Thymus (tissue), 11 donors: ENCODE measurements at regions not wholly inside any gene's neighbourhood (a gene's known extent, or its start where the extent isn't known, plus 50 kb on each side); places are given as distances from the start of the nearest gene placed in this dataset.
"Not testable (repeated sequence)": the region's sequence is repeated elsewhere in the genome, so short reads cannot be mapped to it uniquely, and the experiment has no call there.

Source experiments
- DNase-seq, 9 donors: peaks; one replicate each; pipeline ENCODE4 v3.0.0-alpha.2; 2013; ENCODE audit warnings: low spot score in 9 of 9, low read depth in 6 of 9, missing footprints in 1 of 9
- H3K27ac ChIP-seq, 2 donors: one replicate each; pipeline ENCODE4 v1.5.1; 2013; ENCODE audit warnings: control low read depth in 1 of 2, low read depth in 1 of 2, low read length in 1 of 2, mild to moderate bottlenecking in 1 of 2, moderate library complexity in 1 of 2
- H3K27me3 ChIP-seq, 2 donors: one replicate each; pipeline ENCODE4 v1.5.1; 2013; ENCODE audit warnings: low read length in 1 of 2; ENCODE audit not compliant: control insufficient read depth in 2 of 2, insufficient read depth in 1 of 2
- H3K36me3 ChIP-seq, 2 donors: one replicate each; pipeline ENCODE4 v1.5.1; 2013; ENCODE audit warnings: low read length in 1 of 2, mild to moderate bottlenecking in 1 of 2, moderate library complexity in 1 of 2; ENCODE audit not compliant: control insufficient read depth in 2 of 2, insufficient read depth in 2 of 2
- H3K4me1 ChIP-seq, 2 donors: one replicate each; pipeline ENCODE4 v1.5.1; 2013; ENCODE audit warnings: low read length in 2 of 2; ENCODE audit not compliant: control insufficient read depth in 2 of 2, insufficient read depth in 2 of 2
- H3K4me3 ChIP-seq, 2 donors: one replicate each; pipeline ENCODE4 v1.5.1; 2013; ENCODE audit warnings: low read length in 2 of 2, control low read depth in 1 of 2, mild to moderate bottlenecking in 1 of 2
- H3K9me3 ChIP-seq, 2 donors: one replicate each; pipeline ENCODE4 v1.5.1; 2013; ENCODE audit warnings: low read length in 1 of 2, mild to moderate bottlenecking in 1 of 2; ENCODE audit not compliant: control insufficient read depth in 2 of 2, insufficient read depth in 1 of 2
- WGBS: extraction: QIAGEN DNeasy Blood & Tissue Kit; methylation state at CpG from one replicate; pipeline ENCODE4 v1.1.7; 2013; 5-methylcytosine and 5-hydroxymethylcytosine counted together
- donor health status: healthy.

DNA sequence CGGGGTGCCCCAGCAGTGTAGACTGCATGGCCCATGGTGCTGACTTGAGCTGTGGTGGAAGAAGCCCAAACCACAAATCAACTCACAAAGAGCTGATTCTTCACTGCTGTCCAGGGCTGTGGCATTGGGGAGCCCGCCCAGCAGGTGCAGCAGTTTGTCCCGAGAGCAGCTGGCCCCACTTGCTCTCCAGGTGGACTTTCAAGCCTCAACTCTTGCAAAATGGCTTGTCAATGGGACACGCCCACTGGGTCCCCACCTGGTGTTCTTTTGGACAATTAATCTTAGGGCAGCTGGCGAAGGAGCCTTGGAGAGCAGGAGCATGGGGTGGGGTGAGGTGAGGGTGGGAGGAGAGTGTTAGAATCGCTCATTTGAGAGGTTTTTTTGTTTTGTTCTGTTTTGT lies 117.9 kb downstream of the MYCN start:
- WGBS: 88% methylated on average over 6 of the region's 6 CpGs
- Histone ChIP-seq H3K27ac (no peak overlapping the region), H3K27me3 (no peaks in the 10 kb centered on the region), H3K9me3 (peaks cover 0 to 5% of the 10 kb centered on the region in 2 donors), H3K4me1 (peaks cover 0 to 6% of the 10 kb centered on the region in 2 donors), H3K4me3 (no peak overlapping the region), H3K36me3 (no peaks in the 10 kb centered on the region)
- no peak for DNase-seq

DNA sequence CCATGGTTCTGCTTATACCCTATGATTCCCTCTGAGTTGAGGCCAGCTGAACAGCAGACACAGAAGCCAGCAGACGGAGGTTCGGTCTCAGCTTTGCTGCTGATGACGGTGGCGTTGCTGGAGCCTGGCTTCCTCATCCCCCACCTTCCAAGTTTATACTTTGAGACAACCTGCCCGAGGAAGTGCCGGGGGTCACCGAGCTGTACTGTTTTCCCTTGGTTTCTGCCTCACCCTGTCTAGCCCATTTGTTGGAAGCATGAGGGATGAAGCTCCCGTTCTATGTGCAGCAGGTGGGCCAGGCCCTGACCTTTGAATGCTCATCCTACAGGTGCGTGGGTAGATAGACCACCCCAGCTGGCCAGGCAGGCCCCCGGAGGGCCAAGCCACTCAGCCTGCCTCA lies 117.3 kb downstream of the MYCN start:
- Histone ChIP-seq H3K27me3 (no peaks in the 10 kb centered on the region), H3K4me1 (peaks cover 0 to 6% of the 10 kb centered on the region in 2 donors), H3K4me3 (no peak overlapping the region), H3K9me3 (no peaks in the 10 kb centered on the region), H3K36me3 (no peaks in the 10 kb centered on the region), H3K27ac (no peak overlapping the region)
- no peak for DNase-seq
- WGBS: 97% methylated on average over 10 of the region's 10 CpGs

DNA sequence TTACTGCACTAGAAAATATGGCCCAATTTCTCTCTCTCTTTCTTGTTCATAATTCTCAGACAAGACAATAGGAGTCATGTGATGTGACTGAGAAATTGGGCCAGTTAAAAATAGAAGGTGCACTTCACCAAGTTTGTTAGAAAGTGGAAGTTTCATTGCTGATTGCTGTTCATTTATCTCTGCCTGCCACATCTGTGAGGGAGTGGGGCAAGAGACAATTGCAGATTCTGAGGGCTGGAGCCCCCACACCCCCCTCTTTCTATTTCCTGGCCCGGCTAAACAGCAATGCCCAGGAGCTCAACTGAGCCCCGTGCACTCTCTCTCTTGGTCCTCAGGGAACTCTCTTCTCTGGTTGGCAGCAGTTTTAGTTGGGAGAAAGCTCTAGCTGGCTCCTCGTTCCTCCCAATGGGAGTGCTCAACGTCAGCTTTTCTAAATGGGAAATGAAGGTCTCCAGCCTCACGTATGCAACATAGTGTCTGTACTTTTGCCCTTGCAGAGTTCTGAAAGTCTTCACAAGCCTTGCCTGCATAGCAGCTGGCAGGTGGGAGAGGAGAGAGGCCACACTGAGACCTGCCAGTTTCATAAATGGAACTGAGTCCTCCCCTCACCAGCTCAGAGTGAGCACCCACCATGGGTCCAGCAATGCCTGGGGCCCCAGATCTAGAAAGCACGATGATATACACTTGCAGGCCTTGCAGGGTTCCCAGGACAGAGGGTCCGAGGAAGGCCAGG lies 115.7 kb downstream of the MYCN start:
- no peak overlapping the region for H3K4me3 ChIP-seq
- peaks cover 0 to 6% of the 10 kb centered on the region in 2 donors for H3K4me1 ChIP-seq
- H3K36me3 ChIP-seq: no peaks in the 10 kb centered on the region
- H3K9me3 ChIP-seq: no peaks in the 10 kb centered on the region
- peak in 6 of 9 donors; percentile 3 to 21 (median 10) for DNase-seq
- WGBS: 35% methylated on average over 7 of the region's 7 CpGs
- H3K27ac ChIP-seq: peak overlapping the region in 1 of 2 donors; percentile 45
- H3K27me3 ChIP-seq: no peaks in the 10 kb centered on the region

DNA sequence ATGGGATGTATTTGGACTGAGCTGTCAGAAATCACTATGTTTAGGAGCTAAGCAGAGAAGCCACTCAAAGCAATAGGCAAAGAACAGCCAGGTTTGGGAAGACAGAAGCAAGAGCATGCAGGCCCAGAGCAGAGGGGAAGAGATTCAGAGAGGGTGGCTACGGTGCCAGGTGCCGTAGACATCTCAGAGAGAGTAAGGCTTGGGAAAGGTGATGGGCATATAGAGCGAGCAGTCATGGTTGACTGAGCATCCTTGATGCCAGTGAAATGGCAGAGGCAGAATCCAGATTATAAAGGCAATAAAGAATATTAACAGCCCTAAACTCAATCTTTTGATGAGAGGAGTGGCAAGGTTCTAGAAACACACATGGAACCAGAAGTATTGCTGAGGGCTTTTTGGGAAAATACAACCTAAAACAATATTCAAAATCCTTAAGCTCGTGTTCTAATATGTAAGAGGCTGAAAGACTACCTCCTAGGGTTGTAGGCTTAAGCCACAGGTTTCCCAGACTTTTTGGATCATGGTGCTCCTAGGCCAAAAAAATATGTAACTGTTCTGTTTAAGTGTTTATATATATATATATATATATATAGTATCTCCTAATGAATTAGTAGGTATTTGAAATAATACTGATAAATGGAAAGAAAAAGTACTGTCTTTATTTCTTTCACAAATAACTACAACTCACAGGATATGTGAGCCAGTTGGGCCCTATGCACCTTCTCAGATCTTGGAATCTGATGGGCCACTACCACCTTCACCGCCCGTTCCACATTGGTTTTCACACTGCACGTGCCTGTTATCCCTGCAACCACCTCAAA lies 113.3 kb downstream of the MYCN start:
- Histone ChIP-seq H3K27ac (no peak overlapping the region), H3K27me3 (no peaks in the 10 kb centered on the region), H3K36me3 (no peaks in the 10 kb centered on the region), H3K9me3 (no peaks in the 10 kb centered on the region), H3K4me3 (no peak overlapping the region), H3K4me1 (peaks cover 0 to 6% of the 10 kb centered on the region in 2 donors)
- DNase-seq: no peak
- WGBS: 86% methylated on average over 7 of the region's 7 CpGs

DNA sequence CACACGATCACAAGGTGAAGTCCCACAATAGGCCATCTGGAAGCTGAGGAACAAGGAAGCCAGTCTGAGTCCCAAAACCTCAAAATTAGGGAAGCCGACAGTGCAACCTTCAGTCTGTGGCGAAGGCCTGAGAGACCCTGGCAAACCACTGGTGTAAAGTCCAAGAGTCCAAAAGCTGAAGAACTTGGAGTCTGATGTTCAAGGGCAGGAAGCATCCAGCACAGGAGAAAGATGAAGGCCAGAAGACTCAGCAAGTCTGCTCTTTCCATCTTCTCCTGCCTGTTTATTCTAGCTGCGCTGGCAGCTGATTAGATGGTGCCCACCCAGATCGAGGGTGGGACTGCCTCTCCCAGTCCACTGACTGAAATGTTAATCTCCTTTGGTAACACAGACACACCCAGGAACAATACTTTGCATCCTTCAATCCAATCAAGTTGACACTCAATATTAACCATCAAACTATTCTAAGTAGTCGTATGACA lies 112.3 kb downstream of the MYCN start:
- H3K9me3 ChIP-seq, H3K27me3 ChIP-seq, H3K27ac ChIP-seq, DNase-seq, H3K4me1 ChIP-seq, H3K36me3 ChIP-seq, H3K4me3 ChIP-seq: not testable (repeated sequence)
- 92% methylated on average over 6 of the region's 6 CpGs for WGBS

DNA sequence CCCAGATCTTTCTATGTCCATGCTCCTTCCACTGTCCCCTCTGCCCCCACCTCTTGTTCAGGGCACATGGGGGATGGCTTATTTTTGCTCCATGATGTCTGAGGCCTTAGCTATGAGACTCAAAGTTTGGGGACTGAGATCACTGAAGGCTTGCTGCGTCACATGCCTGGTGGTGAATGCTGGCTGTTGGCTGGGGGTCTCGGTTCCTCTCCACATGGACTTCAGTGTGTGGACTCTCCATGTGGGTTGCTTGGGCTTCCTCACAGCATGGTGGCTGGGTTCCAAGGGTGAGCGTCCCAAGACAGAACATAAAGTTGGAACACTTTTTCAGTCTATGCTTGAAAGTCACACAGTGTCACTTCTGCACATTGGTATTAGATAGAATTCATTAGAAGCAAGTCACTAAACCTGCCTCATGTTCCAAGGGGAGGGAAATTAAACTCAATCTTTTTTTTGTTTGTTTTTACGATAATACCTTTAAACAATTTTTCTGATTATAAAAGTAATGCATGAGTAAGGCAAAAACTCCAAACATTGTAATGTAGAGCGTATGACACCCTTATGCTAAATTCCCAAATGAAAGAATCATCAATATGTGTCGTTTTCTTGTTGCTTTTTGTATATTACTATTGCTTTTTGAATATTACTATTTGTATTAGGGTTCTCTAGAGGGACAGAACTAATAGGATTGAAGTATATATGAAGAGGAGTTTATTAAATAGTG lies 111.7 kb downstream of the MYCN start:
- Histone ChIP-seq H3K4me1 (peaks cover 0 to 6% of the 10 kb centered on the region in 2 donors), H3K36me3 (no peaks in the 10 kb centered on the region), H3K27ac (no peak overlapping the region), H3K4me3 (no peak overlapping the region), H3K9me3 (no peaks in the 10 kb centered on the region), H3K27me3 (no peaks in the 10 kb centered on the region)
- DNase-seq: no peak
- WGBS: 94% methylated on average over 6 of the region's 6 CpGs

DNA sequence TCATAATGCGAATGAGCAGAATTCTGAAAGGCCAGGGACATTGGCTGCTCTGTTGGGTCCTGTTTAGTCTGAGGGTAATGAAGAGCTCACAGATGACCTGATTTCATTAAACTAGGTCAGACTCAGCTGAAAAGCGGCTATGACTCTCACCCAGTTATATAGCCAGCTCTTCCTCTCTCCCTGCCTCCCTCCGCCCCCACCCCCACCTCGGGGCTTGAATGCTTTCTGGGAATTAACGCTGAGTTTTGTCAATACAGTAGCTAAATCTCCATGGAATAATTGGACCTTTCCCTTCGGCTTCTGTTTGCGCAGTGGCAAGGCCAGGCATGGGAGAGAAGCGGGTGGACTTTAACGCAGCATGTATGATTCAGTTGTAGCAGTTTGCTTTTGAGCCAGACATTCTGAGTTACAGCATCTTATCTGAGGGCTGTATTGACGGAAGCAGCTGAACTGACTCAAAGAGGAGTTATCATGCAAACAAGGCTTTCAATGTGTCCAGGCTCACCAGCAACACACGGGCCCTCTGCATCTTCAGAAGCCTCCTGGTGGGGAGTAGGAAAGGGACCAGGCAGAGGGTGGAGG lies 110.6 kb downstream of the MYCN start:
- Histone ChIP-seq H3K36me3 (no peaks in the 10 kb centered on the region), H3K4me1 (peaks cover 0 to 2% of the 10 kb centered on the region in 2 donors), H3K27ac (no peak overlapping the region), H3K27me3 (no peaks in the 10 kb centered on the region), H3K9me3 (no peaks in the 10 kb centered on the region), H3K4me3 (no peak overlapping the region)
- DNase-seq: no peak
- WGBS: 93% methylated on average over 11 of the region's 11 CpGs

DNA sequence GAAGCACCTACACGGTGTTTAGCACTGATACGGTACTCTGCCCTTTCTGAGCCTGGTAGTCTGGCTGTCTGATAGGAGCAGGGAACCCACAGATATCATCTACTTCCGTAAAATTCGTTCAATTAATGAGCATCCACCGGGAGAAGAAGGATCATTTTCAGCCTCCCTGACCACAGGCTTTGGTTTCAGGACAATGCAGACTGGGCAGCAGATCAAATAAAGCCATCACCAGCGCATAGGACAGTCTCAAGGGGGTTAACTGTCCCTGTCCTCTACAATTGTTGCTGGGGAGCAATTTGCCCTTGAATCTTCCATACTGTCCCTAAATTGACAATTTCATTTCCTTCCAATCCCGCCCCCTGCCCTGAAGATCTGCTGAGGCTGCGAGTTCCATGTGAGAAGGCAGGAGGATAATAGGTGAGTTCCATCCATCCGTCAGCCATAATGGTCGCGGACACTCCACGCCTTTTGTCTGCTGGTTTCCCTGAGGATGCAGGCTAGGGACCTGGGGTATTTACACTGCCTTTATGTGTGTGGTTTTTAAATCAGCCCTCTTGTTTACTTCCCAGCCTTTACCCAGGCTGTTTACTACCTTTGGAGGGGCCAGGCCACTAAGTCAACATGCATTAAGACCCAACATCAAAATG lies 110.0 kb downstream of the MYCN start:
- Histone ChIP-seq H3K4me3 (no peak overlapping the region), H3K27ac (no peak overlapping the region), H3K36me3 (no peaks in the 10 kb centered on the region), H3K4me1 (no peaks in the 10 kb centered on the region), H3K9me3 (no peaks in the 10 kb centered on the region), H3K27me3 (no peaks in the 10 kb centered on the region)
- no peak for DNase-seq
- 86% methylated on average over 12 of the region's 12 CpGs for WGBS
